NCI-H1417 (cell line): ENCODE measurements at regions not wholly inside any gene's neighbourhood (a gene's known extent, or its start where the extent isn't known, plus 50 kb on each side); places are given as distances from the start of the nearest gene placed in this dataset.

Experiments used
- DNase-seq, 3 experiments: peaks; one replicate each; lab custom pipeline; 2025; lab: John Stamatoyannopoulos, UW

DNA sequence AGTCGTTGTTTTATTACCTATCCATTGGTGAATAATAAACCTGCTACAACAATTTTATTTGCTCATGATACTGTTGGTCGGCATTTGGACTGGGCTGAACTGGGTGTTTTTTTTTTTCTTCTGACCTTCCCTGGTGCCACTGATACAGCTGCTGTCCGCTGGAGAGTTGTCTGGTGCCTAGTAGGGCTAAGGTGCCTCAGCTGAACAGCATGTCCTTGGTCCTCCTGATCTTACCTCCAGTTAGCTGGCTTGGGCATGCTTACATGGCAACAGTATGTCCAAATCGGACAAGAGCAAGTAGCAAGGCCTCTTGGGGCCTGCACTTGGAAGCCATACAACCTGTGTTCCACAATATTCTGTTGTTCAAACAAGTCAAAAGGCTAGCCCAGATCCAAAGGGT lies 563.4 kb downstream of the BMP2 start:
- no peak for DNase-seq

GRCh38 chr20:7332169-7332568 lies 564.7 kb downstream of the BMP2 start:
- DNase-seq, result no peak

DNA sequence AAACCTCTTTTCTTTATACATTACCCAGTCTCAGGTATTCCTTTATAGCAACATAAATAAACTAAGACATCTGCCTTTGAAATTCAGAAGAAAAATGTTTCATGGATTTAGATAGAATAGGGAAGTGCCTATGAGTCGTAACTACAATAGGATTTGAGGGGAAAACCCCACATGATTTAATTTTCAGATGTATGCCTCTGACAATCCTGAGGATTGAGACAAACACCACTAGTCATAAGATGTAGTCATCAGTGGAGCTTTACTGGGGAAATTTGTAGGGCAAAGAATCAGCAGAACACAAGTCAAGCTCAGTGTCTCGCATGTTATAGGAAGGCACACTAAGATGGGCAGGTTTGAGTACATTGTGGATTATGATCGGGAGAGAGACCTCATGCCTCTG lies 566.4 kb downstream of the BMP2 start:
- DNase-seq, result no peak

- no peak for DNase-seq
Observed at GRCh38 chr20:7346026-7346425, 578.5 kb downstream of the BMP2 start.

GRCh38 chr20:7346562-7346961 lies 579.1 kb downstream of the BMP2 start:
- no peak for DNase-seq

DNA sequence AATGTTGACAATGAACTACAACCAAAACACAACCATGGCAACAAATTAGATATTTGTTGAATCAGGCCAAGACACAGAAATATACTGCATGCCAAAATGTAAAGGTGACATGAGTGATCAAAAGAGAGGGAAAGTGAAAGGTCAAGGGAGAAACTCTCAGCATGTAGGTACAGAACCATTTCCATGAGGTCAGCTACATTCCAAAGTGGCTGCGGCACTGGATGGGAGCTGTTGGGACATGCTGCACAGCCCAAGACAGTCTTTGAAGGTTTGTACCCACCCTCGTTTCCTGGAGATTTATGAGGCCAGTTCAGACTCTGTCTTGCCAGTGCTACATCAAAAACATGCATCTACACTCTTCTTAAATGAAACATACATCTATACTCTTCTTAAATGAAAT lies 579.9 kb downstream of the BMP2 start:
- DNase-seq, result no peak

DNA sequence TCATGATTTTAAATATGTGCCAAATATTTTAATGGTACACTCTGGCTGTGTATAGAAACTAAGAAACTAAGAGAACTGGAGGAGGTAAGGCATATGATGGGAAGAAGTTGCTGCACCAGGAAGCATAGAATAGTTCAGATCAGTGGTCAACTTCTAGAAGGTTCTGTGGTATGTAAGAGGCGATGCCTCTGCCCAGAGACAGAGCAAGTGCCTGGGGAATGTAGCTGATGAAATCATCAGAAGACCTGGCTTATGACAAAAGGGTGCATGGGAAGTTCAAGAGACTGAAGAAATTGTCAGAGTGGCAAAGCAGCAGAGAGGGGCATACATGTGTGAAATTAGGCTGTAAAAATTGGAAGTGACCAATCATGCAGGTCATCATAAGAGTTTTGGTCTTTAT lies 580.8 kb downstream of the BMP2 start:
- DNase-seq, result no peak

- no peak for DNase-seq
Observed at GRCh38 chr20:7352165-7352564, 584.7 kb downstream of the BMP2 start.

DNA sequence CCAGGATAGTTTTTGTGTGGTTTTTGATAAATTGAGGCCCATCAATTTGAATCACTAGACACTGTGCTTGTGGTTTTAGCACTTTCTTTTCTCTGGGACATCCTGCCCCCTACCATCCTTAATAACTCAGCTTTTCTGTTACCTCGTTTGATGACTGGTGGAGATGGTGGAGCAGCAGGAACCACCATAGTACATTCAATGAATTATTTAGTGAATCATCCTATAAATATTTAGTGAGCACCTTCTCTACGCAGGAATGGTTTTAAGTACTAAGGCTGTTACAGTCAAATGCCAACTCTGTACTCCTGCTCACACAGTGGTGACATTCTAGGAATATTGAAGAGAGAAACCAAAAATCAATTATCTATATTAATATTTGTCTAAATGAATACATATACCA lies 585.2 kb downstream of the HAO1 start:
- no peak for DNase-seq

GRCh38 chr20:7358670-7359069 lies 581.6 kb downstream of the HAO1 start:
- no peak for DNase-seq

DNA sequence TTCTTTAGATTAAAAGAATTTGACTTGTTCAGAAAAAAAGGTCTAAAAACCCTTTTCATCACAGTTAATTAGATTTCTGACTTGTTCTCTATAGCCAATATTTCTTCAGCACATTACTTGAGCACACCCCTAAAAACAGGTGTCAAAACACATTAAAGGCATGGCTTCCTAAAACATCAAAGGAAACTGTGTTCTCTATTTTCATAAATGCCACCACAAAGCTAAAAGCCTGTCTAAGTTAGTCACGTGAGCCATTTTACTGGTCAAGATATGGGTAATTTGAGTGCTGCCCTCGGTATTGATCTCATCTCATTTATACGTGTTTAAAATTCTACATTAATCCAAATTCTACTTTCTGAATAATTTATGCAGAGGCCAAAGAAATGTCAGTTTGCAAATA lies 580.5 kb downstream of the HAO1 start:
- no peak for DNase-seq

GRCh38 chr20:7361321-7361720 lies 578.9 kb downstream of the HAO1 start:
- peak in 2 of 3 experiments; percentile 37 to 72 for DNase-seq

DNA sequence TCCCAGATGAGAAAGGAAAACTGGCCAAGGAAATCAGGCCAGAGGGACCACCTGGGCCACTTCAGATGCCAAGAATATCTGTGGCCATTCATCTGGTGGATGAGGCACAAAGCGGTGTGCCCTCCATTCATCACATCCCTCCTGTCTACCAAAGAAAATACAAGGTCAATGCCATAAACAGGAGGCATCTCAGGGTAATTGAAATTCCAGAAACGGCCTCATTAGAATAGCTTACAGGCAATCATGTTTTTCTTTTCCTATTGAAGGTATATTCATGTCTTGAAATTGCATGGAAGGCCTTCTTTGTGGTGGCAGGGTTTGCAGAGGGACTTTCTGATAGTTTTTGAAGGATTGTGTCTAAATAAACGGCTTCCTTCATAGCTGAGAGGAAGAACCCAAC lies 578.3 kb downstream of the HAO1 start:
- DNase-seq, result no peak

- DNase-seq, result peak in 2 of 3 experiments; percentile 42 to 86
Observed at GRCh38 chr20:7362601-7363000, 577.7 kb downstream of the HAO1 start.

GRCh38 chr20:7366189-7366588 lies 574.1 kb downstream of the HAO1 start:
- DNase-seq, result no peak

GRCh38 chr20:7371518-7372163 lies 568.6 kb downstream of the HAO1 start:
- DNase-seq, result no peak

DNA sequence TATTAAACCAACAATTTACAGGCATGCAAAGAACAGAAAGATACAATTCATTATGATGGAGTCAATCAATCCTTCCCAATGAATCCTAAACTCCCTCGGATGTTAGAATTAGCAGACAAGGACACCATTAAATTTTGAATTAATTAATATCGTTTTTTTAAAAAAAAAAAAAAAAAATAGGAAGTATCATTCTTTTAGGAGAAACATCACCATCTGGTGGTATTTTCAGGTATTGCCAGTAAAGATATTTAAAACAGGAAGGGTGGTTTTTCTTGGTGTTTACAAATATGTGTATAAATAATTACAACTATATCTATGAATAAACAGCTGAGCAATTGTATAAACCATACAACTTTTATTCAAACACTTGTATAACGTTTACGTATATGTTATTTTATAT lies 564.4 kb downstream of the HAO1 start:
- peak in 2 of 3 experiments; percentile 22 to 37 for DNase-seq

DNA sequence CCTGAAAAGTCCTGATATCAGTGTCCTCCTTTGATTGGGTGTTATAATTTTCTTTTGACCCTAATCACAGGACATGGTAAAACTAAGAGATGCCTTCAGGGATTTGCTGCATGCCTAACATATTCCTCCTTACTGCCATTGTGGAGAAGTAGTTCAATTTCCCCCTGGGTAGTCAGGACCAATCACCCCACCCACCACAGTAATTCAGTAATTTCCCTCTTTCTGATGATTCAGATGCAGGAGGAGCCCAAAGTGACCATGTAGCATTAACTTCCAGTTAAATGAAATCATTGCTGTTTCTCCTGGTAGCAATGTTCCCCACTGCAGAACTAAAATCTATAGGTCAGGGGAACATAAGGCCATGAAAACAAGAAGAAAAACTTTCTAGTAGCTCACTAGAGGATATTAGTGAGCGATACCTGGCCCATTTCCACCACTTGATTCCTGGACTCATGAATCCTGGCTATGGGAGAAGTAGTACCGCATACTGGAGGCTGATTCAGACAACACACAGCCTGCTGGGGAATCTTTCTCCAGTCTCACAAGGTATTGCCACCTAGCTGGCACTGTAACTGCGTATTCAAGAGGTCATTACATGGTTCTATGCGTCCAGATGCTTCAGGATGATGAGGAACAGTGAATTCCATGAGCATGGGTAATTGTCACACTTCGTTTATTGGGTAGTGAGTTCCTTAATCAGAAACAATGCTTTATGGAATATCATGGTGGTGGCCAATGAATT lies 561.2 kb downstream of the HAO1 start:
- DNase-seq, result no peak

- no peak for DNase-seq
Observed at GRCh38 chr20:7379621-7380220, 560.5 kb downstream of the HAO1 start.

GRCh38 chr20:7383216-7383615 lies 557.0 kb downstream of the HAO1 start:
- DNase-seq, result peak in 1 of 3 experiments; percentile 18

GRCh38 chr20:7387638-7388193 lies 552.5 kb downstream of the HAO1 start:
- DNase-seq, result no peak

- DNase-seq, result no peak
Observed at GRCh38 chr20:7389216-7389615, 551.0 kb downstream of the HAO1 start.
